Body of pancreas (tissue), 4 donors: ENCODE measurements at regions not wholly inside any gene's neighbourhood (a gene's known extent, or its start where the extent isn't known, plus 50 kb on each side); places are given as distances from the start of the nearest gene placed in this dataset.

ENCODE experiments used
- ATAC-seq: fragments of 150-250 bp; one replicate; pipeline ENCODE4 v1.9.1; 2016
- DNase-seq, 4 donors: peaks; one replicate each; pipeline ENCODE4 v3.0.0-alpha.2; 2019
- H3K27ac ChIP-seq, 4 donors: fragments of 200-600 bp; sonication (generic); 1 replicate in 3 of 4; 2 replicates in 1 of 4; pipeline versions ENCODE4 v1.5.1 to v1.6.1; 2016 to 2019; ENCODE audit warnings: mild to moderate bottlenecking in 1 of 4, mixed read lengths in 1 of 4, moderate library complexity in 1 of 4
- H3K27me3 ChIP-seq, 2 donors: fragments of 200-600 bp; sonication (generic); one replicate each; pipeline ENCODE4 v1.6.0; 2016; ENCODE audit warnings: mild to moderate bottlenecking in 1 of 2
- H3K36me3 ChIP-seq, 2 donors: fragments of 200-600 bp; sonication (generic); replicated peaks in 1 of 2; 2 replicates each; pipeline ENCODE4 v1.5.1; 2016; ENCODE audit warnings: low read depth in 2 of 2; ENCODE audit not compliant: insufficient read depth in 1 of 2
- H3K4me1 ChIP-seq: fragments of 200-600 bp; sonication (generic); one replicate; pipeline ENCODE4 v1.6.0; 2016
- H3K4me3 ChIP-seq, 2 donors: fragments of 200-600 bp; sonication (generic); 1 replicate in 1 of 2; 2 replicates in 1 of 2; pipeline ENCODE4 v1.5.1; 2016 to 2019
- H3K9me3 ChIP-seq, 3 donors: fragments of 200-600 bp; sonication (generic); 1 replicate in 2 of 3; 2 replicates in 1 of 3; pipeline ENCODE4 v1.5.1; 2016
- POLR2A ChIP-seq, 3 donors: fragments of 450-650 bp; IDR thresholded peaks; one replicate each; pipeline ENCODE4 v1.6.1; 2016; ENCODE audit warnings: antibody characterized with exemption in 3 of 3, mild to moderate bottlenecking in 2 of 3
- WGBS, 2 donors: methylation state at CpG; one replicate each; pipeline ENCODE4 v1.1.5; 2017; 5-methylcytosine and 5-hydroxymethylcytosine counted together
- intact Hi-C: fragments of 100-400 bp; cut with DNase I; formaldehyde crosslinking; loops from one replicate; pipeline ENCODE4 v1.15.1; 2023
- TF ChIP-seq, protein P1 (sequence below), 7 experiments: fragments of 450-650 bp in 4 of 7; fragments of 200-600 bp in 3 of 7; sonication (generic) in 3 of 7; IDR thresholded peaks; one replicate each; pipeline ENCODE4 v1.5.1; 2016 to 2019; ENCODE audit warnings: antibody characterized with exemption in 7 of 7

DNA sequence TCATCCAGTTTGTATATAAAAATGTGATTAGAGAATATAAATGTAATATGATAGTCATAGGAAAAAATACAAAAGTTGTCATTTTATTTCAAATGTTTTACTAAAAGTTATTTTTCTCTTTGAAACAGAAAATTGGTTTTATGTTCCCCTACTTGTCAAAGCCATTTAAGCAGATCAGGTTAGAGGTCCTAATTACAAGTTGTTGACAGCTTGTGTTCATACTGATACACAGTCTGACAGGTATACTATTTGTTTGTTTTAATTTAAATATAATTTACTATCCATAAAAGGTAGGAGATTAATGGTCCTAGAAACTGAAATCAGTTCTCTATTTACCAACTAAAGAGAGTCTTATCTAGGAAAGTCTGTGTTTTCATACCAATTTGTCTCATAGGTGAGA, 250.4 kb upstream of the TMEM161B start:
- intact Hi-C loops, result no loop called here
- Histone ChIP-seq H3K27me3 (no peaks in the 10 kb centered on the region), H3K4me1 (no peaks in the 10 kb centered on the region), H3K36me3 (no peaks in the 10 kb centered on the region), H3K27ac (no peak overlapping the region), H3K9me3 (no peaks in the 10 kb centered on the region), H3K4me3 (no peak overlapping the region)
- TF ChIP-seq POLR2A (IDR thresholded peaks at IDR 0.05), result no peak
- TF ChIP-seq, protein P1, sequence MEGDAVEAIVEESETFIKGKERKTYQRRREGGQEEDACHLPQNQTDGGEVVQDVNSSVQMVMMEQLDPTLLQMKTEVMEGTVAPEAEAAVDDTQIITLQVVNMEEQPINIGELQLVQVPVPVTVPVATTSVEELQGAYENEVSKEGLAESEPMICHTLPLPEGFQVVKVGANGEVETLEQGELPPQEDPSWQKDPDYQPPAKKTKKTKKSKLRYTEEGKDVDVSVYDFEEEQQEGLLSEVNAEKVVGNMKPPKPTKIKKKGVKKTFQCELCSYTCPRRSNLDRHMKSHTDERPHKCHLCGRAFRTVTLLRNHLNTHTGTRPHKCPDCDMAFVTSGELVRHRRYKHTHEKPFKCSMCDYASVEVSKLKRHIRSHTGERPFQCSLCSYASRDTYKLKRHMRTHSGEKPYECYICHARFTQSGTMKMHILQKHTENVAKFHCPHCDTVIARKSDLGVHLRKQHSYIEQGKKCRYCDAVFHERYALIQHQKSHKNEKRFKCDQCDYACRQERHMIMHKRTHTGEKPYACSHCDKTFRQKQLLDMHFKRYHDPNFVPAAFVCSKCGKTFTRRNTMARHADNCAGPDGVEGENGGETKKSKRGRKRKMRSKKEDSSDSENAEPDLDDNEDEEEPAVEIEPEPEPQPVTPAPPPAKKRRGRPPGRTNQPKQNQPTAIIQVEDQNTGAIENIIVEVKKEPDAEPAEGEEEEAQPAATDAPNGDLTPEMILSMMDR (IDR thresholded peaks at IDR 0.05), result no peak
- DNase-seq (no peak), ATAC-seq (no peak)

DNA sequence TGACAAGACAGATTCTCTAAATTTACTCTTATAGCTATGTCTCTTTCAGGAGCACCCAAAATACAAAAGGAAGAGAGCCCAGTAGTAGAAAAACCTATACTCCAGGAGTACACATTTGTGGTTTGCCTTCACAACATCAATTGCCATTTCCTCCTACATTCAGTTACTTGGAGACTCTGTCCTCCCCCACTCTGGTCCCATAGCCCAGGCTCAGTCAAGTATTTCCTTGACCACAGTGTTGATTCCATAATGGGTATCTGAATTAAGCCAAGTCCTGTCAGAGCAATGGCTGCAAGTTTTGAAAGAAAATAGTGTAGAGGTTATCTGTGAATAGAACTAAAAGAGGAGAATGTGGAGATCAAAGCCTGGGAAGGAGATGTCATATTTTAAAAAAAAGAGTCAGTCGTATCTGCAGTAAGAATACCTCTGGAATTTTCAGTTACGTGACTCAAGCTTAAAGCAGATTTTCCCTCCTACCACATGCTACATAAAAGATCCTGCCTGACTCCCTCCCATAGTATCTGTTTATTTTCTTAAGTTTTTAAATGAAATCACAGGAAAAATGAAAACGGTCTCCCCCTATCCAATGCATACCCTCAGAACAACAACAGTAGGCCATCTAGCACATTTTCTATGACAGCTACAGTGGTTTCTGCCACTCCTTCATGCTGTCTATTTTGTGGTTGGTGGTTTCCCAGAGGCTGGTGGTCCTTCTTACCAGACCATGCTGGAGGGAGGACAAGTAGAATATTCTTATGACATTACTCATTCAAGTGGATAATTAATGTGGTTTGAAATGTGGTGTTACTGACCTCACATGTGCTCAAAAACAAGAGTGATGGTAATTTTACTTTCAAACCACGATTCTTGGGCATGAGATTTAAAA, 249.7 kb upstream of the TMEM161B start:
- intact Hi-C loops, result no loop called here
- H3K27me3 ChIP-seq, result no peaks in the 10 kb centered on the region
- H3K36me3 ChIP-seq, result no peaks in the 10 kb centered on the region
- TF ChIP-seq, protein P1 (IDR thresholded peaks at IDR 0.05), result no peak
- no peak overlapping the region for H3K27ac ChIP-seq
- no peak for DNase-seq
- 56 to 58% methylated on average over 4 of the region's 4 CpGs for WGBS, 2 donors
- H3K4me3 ChIP-seq, result no peak overlapping the region
- ATAC-seq, result no peak
- no peaks in the 10 kb centered on the region for H3K4me1 ChIP-seq
- no peaks in the 10 kb centered on the region for H3K9me3 ChIP-seq

DNA sequence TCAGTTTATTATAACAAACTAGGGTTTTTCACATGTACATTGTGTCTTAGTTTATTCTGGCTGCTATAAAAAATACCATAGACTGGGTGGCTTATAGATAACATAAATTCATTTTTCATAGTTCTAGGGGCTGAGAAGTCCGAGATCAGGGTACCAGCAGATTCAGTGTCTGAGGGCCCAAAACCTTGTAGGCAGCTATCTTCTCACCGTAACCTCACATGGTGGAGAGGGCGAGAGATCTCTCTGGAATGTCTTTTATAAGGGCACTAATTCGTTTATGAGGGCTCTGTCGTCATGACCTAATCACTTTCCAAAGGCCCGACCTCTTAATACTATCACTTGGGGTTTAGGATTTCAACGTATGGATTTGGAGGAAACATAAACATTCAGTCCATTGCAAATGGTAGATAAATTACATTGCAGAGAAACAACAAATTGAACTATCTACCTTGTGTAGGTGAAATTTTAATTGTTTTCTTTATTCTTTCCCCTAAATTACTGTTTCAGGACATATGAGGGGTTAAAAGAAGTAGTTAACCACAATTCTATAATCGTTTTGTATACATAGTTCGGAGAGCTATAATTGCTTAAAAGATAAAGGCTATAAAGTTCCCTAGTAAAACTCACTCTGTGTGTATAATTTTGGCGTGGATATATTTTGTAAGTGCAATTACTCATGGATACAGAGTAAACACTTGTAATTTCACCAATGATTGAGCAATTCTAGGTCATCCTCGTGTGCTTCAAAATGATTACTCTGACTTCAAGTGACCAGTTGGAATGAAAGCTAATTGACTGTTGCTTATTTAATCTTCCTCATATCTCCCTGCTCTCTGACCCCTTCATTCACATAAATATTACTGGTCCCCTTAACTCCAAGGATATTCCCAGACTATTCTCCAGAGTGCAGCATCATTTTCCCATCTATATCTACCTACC, 247.5 kb upstream of the TMEM161B start:
- H3K27me3 ChIP-seq, result no peaks in the 10 kb centered on the region

DNA sequence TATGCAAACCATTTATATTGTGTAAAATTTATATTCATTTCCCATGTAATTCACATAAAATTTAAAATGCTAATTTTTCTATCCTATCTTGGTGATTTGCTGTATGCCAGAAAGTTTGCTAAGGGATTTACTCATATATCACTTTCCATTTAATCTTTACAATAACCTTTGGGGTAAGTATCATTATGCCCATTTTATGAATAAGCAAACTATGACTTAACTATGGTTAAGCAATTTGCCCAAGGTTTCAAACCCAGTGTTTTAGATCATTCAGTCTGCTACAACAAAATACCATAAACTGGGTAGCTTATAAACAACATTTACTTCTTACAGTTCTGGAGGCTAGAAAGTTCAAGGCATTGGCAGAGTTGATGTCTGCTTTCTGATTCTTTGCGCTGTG, 246.4 kb upstream of the TMEM161B start:
- TF ChIP-seq POLR2A (IDR thresholded peaks at IDR 0.05), result no peak
- TF ChIP-seq, protein P1 (IDR thresholded peaks at IDR 0.05), result no peak
- ATAC-seq (no peak), DNase-seq (no peak)
- H3K27ac ChIP-seq, result no peak overlapping the region
- 88 to 96% methylated on average over 1 of the region's 1 CpG for WGBS, 2 donors
- H3K9me3 ChIP-seq, result no peaks in the 10 kb centered on the region
- H3K27me3 ChIP-seq, result no peaks in the 10 kb centered on the region
- intact Hi-C loops, result no loop called here
- H3K36me3 ChIP-seq, result no peaks in the 10 kb centered on the region
- H3K4me1 ChIP-seq, result no peaks in the 10 kb centered on the region
- H3K4me3 ChIP-seq, result no peak overlapping the region

More for the DNA sequence above, 247.5 kb upstream of the TMEM161B start:
- Histone ChIP-seq H3K9me3 (no peaks in the 10 kb centered on the region), H3K27ac (no peak overlapping the region), H3K36me3 (no peaks in the 10 kb centered on the region), H3K4me3 (no peak overlapping the region), H3K4me1 (no peaks in the 10 kb centered on the region)
- 43 to 45% methylated on average over 11 of the region's 11 CpGs for WGBS, 2 donors
- intact Hi-C loops, result no loop called here
- no peak for ATAC-seq
- TF ChIP-seq, protein P1 (IDR thresholded peaks at IDR 0.05), result no peak
- TF ChIP-seq POLR2A (IDR thresholded peaks at IDR 0.05), result no peak
- DNase-seq, result no peak
